Urothelium cell line (cell line): ENCODE measurements at regions not wholly inside any gene's neighbourhood (a gene's known extent, or its start where the extent isn't known, plus 50 kb on each side); places are given as distances from the start of the nearest gene placed in this dataset.

Experiments
- DNase-seq: peaks from one replicate; pipeline ENCODE4 v3.0.0; 2011; ENCODE audit warnings: low spot score, mixed read lengths
- FAIRE-seq: peaks from 2 replicates; lab custom pipeline; 2011; peaks lifted over from hg19 to GRCh38; lab: Jason Lieb, UNC

GRCh38 chr4:19544446-19545125 lies 707.1 kb upstream of the SLIT2 start:
- DNase-seq (no peak), FAIRE-seq (no peak)

GRCh38 chr4:19540859-19541540 lies 710.7 kb upstream of the SLIT2 start:
- FAIRE-seq (no peak), DNase-seq (no peak)

- DNase-seq (no peak), FAIRE-seq (no peak)
Observed at GRCh38 chr4:19539201-19539600, 712.5 kb upstream of the SLIT2 start.

GRCh38 chr4:19534159-19534558 lies 717.5 kb upstream of the SLIT2 start:
- no peak for DNase-seq
- FAIRE-seq: no peak

GRCh38 chr4:19531906-19532848 lies 719.5 kb upstream of the SLIT2 start:
- DNase-seq: no peak

DNA sequence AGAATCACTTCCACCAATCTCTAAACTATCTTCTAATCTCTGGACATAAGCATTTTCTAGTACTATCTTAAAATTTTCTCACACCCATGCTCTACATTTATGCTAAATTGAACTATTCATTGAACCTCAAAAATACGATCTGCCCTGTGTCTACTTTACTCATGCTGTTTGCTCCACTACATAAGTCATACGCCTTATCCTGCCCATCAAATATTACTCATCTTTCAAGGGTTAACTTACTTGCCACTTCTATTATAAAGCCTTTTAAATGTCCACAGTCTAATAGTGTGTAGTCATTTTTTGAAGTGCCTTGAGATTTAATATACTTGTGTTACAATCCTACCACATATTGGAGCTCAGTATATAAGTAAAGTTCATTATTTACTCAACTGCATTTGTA lies 727.7 kb upstream of the SLIT2 start:
- FAIRE-seq: no peak
- DNase-seq: no peak

More at GRCh38 chr4:19531906-19532848, 719.5 kb upstream of the SLIT2 start:
- FAIRE-seq: no peak

DNA sequence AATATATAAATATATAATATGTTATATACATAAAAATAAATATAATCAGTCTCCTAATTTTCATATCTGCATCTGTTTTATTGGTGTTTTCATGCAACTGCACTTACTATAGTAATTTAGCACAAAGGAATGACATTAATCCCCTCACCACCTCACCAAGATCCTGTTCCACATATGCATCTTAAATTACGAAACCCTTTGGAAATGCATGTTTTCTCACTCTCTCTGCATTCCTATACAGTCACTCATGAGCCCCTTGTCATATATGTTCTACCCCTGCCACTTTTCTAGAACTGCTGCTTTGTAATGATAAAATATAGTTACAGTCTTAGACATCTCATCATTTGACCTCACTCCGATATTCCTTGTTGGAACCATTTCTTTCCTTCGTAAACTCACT lies 728.7 kb upstream of the SLIT2 start:
- DNase-seq: no peak
- FAIRE-seq: no peak

DNA sequence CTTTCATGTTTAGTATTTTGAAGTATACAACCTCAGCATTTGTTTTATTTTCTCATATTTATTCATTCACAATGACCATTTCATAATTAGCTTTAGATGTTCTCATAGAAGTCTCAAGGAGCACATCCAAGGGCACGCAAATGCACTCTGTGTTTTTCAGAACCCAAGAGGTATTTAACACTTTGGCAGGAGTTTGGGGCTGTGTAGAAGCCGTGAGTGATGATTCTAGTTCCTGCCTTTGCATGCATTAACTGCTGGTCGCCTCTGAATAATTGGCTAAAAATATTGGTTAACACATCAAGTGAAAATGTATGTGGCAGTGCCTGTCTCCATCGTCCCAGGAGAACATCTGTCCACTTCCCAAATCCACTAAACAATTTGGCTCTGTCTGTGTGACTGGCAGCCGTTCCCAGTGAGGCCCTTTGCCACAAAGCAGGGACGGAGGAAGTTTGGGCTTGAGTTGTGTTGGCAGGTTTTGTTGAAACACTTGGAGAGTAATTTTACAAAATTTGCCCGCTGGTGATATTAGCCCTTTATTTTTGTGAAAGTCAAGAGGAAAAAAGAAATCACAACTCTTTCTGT lies 730.7 kb upstream of the SLIT2 start:
- DNase-seq: no peak
- FAIRE-seq: no peak

GRCh38 chr4:19514276-19515070 lies 737.2 kb upstream of the SLIT2 start:
- FAIRE-seq: no peak
- no peak for DNase-seq

DNA sequence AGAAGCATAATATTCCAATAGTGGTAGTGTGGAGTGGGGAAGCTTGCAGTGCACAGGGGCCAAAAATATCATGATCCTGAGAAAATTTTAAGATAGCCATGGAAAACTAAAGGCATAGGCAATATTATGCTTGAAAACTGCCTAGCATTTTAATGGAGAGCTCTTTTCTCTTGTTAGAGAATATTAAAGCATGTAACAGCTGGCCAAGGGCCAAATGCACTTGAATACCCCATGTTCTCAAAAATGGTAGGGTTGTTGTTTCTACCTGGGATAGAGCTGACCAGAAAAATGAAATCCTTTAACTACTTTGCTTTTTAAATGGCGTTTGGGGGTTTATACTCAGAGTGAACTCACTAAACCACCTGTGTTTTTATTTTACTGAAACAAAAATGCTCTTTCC lies 739.6 kb upstream of the SLIT2 start:
- DNase-seq: no peak
- FAIRE-seq: no peak

- FAIRE-seq (no peak), DNase-seq (no peak)
Observed at GRCh38 chr4:19510993-19511392, 740.7 kb upstream of the SLIT2 start.

DNA sequence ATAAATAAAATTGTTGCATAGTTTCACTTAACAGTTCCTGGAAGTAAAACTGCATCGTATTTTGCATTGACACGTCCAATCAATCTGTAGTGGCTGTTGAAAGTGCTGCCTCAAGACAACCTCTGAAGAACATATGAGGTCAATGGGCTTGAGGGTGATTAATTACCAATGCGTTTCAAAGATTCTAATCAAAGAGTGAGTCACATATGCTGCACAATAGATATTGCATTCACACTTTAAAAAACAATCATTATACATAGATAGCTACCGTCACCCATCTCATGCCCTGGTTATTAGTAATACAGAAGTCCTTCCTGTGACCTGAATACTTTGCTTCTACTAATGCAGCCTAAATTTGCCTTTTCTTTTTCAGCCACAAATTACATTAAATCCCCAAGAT lies 743.3 kb upstream of the SLIT2 start:
- no peak for FAIRE-seq
- no peak for DNase-seq

DNA sequence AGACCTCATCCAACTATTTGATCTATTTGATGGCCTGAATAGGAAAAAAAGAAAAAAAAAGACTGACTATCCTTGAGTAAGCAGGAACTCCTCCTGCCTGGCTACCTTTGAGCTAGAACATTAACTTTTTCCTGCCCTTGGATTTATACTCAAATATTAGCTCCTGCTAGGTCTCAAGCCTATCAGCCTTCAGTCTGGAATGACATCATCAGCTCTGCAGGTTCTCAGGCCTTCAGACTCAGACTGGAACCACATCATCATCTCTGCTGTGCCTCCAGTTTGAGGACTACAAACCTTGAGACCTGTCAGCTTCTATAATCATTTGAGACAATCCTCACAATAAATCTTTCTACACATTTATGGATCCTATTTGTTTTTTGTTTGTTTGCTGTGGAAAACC lies 754.0 kb upstream of the SLIT2 start:
- no peak for FAIRE-seq
- DNase-seq: no peak

DNA sequence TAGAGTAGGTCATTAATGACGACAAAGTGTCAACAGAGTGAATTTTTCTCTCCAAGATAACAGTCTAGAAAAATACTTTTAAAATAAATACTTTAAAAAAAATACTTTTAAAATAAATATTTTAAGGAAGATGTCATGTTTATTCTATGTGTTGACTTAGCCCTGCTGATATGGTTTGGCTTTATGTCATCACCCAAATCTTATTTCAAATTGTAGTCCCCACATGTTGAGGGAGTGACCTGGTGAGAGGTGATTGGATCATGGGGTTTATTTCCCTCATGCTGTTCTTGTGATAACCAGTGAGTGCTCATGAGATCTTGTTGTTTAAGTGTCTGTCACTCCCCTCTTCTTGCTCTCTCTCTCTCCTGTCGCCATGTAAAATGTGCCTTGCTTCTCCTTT lies 754.9 kb upstream of the SLIT2 start:
- DNase-seq (no peak), FAIRE-seq (no peak)

DNA sequence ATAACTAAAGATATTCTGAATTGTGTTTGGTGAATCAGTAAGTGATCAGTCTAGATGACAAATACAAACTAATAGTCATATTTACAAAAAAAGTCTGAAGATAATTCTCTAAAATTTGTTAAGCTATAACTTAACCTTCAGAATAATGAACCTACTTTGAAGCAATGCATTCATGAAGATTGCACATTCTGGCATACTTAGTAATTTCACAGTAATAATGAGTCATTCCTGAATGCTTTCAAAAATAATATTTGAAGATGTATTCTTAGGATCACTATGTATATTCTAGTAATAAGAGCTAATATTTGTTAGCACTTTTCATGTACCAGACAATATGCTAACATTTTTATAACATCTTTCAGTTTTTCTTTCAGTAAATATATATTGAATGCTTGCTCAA lies 756.7 kb upstream of the SLIT2 start:
- DNase-seq (no peak), FAIRE-seq (no peak)

DNA sequence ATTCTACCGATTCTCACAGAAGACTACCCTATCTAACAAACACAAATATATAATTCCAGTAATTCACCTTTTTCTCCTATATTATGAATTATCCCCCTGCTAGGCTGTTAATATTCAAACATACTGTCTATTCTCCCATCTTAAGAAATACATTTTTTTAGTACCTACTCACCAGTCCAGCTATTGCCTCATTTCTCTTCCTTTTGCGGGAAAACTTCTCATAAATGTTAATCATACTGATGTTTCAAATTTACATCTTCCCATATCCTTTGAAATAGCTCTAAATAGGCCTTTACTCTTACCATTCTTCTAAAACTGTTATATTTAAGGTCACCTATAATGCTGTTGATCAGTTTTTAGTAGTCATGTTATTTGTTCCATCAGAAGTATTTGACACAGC lies 759.1 kb upstream of the SLIT2 start:
- DNase-seq (no peak), FAIRE-seq (no peak)

DNA sequence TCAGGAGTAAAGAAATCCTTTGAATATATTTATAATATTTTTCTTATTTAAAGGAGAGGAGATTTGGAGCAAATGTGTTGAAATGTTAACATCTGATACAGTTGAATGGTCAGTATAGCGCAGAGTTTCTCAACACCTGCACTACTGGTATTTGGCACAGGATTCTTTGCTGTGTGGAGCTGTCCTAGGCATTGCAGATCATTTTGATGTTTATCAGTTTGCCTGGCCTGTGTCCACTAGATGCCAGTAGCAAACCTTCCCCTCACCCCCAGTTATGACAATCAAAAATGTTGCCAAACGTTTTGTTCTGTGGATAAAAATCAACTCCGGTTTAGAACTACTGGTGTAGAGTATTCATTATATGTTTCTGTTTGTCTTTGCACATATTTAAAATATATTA lies 765.3 kb upstream of the SLIT2 start:
- FAIRE-seq (no peak), DNase-seq (peak; percentile 1)

DNA sequence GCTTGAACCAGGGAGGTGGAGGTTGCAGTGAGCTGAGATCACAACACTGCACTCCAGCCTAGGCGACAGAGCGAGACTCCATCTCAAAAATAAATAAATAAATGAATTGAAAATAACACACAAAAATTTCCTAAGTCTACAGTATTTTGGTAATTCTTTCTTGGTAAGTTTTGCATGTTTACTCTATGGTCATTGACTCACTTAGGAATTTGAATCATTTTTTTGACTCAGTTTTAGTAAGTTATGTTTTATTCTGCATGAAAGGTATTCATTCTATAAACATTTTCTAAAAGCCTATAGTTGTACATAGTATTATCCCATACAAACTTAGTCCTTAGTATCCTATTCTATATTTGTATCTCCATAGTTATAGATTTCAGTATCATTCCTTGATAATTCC lies 772.9 kb upstream of the SLIT2 start:
- no peak for FAIRE-seq
- DNase-seq: no peak

DNA sequence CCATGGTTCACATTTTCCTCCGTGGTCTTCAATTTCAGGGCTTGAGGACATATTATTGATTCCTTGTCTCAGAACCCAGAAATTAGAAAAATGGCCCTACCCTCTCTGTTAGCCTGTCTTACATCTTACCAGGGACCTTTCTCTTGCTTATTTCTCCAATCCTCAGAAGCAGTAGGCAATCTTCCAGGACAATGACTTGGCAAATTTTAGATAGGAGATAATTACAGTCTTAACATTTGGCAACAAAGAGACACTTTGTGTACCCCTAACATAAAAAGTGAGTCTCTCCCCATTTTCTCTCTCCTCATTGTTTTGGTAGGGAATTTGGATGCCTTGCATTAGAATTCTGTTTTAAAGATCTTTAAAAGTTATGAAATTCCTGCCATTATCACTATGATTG lies 778.1 kb upstream of the SLIT2 start:
- no peak for FAIRE-seq
- DNase-seq: no peak

DNA sequence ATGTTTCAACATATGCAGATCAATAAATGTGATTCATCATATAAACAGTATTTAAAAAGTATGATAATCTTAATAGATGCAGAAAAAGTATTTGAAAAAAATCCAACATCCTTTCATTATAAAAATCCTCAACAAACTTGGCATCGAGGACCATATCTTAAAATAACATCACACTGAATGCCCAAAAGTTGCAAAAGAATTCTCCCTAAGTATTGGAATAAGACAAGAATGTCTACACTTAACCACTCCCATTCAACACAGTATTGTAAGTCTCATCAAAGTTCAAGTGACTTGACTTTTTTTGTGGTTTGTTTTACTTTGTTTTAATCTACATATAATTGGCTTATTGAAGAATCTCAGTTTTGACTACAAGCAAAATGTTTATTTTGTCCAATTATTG lies 779.0 kb upstream of the SLIT2 start:
- FAIRE-seq (no peak), DNase-seq (no peak)
